ENCODE measurements at regions not wholly inside any gene's neighbourhood (a gene's known extent, or its start where the extent isn't known, plus 50 kb on each side); places are given as distances from the start of the nearest gene placed in this dataset.

DNA sequence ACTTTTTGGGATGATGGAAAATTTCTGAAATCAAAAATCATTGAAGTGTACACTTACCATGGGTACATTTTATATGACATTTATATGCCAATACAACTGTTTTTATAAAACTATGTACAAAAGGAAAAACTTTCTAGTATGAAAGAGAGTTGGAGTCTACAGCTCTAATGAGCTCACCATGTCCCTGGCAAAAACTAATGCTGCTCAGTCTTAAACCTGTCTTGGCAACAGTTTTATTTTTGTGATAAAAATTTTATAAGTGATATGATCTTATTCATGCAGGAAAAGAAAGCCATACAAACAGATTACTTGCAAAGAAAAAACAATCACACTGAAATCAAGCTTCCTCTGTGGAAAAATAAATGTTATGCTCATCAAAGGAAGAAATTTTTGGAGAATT is 78.9 kb upstream of the RASEF start:
- no peaks in the 10 kb centered on the region for H3K27me3 ChIP-seq (replicated peaks in 1 of 7)
- H3K9me3 ChIP-seq: peaks cover 0 to under 1% (median 0%) of the 10 kb centered on the region in 8 donors
- no peak for DNase-seq
- intact Hi-C loops (cut with DNase I; ENCODE audit: low total_unique reads): no loop called here
- no peak overlapping the region for H3K27ac ChIP-seq
- H3K4me3 ChIP-seq: no peak overlapping the region
- TF ChIP-seq, protein P1, sequence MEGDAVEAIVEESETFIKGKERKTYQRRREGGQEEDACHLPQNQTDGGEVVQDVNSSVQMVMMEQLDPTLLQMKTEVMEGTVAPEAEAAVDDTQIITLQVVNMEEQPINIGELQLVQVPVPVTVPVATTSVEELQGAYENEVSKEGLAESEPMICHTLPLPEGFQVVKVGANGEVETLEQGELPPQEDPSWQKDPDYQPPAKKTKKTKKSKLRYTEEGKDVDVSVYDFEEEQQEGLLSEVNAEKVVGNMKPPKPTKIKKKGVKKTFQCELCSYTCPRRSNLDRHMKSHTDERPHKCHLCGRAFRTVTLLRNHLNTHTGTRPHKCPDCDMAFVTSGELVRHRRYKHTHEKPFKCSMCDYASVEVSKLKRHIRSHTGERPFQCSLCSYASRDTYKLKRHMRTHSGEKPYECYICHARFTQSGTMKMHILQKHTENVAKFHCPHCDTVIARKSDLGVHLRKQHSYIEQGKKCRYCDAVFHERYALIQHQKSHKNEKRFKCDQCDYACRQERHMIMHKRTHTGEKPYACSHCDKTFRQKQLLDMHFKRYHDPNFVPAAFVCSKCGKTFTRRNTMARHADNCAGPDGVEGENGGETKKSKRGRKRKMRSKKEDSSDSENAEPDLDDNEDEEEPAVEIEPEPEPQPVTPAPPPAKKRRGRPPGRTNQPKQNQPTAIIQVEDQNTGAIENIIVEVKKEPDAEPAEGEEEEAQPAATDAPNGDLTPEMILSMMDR (IDR thresholded peaks at IDR 0.05 in 8 of 11, conservative IDR thresholded peaks at IDR 0.05 in 3 of 11): no peak
- TF ChIP-seq POLR2AphosphoS5 (IDR thresholded peaks at IDR 0.05) (no peak), POLR2A (IDR thresholded peaks at IDR 0.05) (no peak)
- no peaks in the 10 kb centered on the region for H3K36me3 ChIP-seq
- no peaks in the 10 kb centered on the region for H3K4me1 ChIP-seq

DNA sequence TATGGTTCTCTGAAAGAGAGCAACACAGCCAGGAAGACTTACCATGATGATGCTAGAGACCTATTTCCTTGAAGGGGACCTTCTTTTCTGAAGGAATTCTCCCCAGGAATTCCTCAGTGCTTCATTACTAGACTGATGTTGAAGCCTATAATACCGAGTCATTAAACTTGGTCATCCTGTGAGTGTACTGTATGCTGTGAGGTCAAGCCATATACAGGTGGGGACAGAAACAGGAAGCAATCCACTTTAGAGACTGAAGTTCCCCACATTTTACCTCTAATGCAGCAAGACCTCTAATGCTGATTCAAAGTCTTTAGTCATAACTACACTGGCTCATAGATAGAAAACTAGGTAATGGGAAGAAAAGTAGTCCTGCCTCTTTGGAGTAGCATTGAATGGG is 77.1 kb upstream of the RASEF start:
- TF ChIP-seq, protein P1 (IDR thresholded peaks at IDR 0.05 in 8 of 11, conservative IDR thresholded peaks at IDR 0.05 in 3 of 11): no peak
- TF ChIP-seq POLR2AphosphoS5 (IDR thresholded peaks at IDR 0.05) (no peak), POLR2A (IDR thresholded peaks at IDR 0.05) (no peak)
- H3K9me3 ChIP-seq: no peaks in the 10 kb centered on the region
- intact Hi-C loops (cut with DNase I; ENCODE audit: low total_unique reads): no loop called here
- 82 to 92% (median 89%) methylated on average over 1 of the region's 1 CpG for WGBS, 5 donors
- DNase-seq: no peak
- H3K4me1 ChIP-seq: no peaks in the 10 kb centered on the region
- H3K27ac ChIP-seq: no peak overlapping the region
- no peaks in the 10 kb centered on the region for H3K36me3 ChIP-seq
- H3K4me3 ChIP-seq: no peak overlapping the region
- no peaks in the 10 kb centered on the region for H3K27me3 ChIP-seq (replicated peaks in 1 of 7)

DNA sequence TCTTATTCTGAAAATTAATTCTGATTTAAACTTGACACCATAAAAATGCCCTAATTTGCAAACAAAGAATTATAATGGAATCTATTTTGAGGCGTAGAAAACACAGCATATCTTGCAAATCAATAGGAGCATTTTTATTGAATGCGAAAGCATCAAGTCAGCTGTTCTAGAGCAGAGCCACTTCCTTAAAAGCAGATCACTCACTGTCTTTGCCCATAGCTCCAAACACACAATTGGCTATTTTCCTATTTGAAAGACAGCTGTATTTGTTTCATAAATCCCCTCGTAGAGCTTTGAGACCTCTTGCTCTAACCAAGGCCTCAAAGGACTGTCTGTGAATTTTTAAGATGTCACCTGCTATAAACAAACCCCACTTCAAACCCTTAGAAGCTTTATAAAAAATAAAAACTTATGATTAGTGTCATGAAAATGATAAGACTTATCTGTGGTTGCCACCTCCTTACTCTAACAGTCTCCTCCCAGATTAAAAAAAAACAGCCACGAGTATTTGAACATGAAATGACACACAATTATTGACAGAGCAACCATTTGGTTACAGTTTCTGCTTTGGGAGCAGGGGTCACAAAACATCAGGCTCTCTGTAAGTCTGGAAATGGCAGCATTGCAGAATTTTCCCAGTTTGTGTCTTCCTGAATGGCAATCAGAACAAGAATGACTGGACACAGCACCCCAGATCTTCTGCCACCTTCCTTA is 75.6 kb upstream of the RASEF start:
- Histone ChIP-seq H3K4me1 (no peaks in the 10 kb centered on the region), H3K36me3 (no peaks in the 10 kb centered on the region), H3K9me3 (no peaks in the 10 kb centered on the region), H3K4me3 (no peak overlapping the region), H3K27me3 (replicated peaks in 1 of 7) (no peaks in the 10 kb centered on the region), H3K27ac (no peak overlapping the region)
- WGBS, 5 donors: 56 to 64% (median 62%) methylated on average over 4 of the region's 4 CpGs
- no peak for DNase-seq
- TF ChIP-seq POLR2A (IDR thresholded peaks at IDR 0.05): no peak
- TF ChIP-seq, protein P1 (IDR thresholded peaks at IDR 0.05 in 8 of 11, conservative IDR thresholded peaks at IDR 0.05 in 3 of 11): no peak
- TF ChIP-seq POLR2AphosphoS5 (IDR thresholded peaks at IDR 0.05): no peak
- intact Hi-C loops (cut with DNase I; ENCODE audit: low total_unique reads): no loop called here

DNA sequence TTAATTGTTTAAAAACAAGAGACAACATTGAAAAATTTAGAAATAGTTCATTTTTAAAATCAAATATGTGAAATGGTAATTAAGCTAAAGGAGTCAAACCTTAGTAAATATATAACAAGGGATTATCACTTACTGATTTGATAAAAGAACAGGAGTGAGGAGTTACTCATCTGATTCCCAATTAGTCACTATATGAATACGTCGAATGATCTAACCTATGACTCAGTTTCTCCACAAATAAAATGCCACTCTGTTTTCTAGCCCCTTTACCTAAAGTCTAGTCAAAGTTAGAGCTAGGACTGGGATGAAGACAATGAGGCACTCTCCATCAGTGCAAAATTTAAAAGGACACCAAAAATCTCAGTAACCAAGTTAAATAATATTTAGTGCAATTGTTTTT is 70.4 kb upstream of the RASEF start:
- Histone ChIP-seq H3K27ac (no peak overlapping the region), H3K4me3 (no peak overlapping the region), H3K36me3 (no peaks in the 10 kb centered on the region), H3K9me3 (peaks cover 0 to 10% (median 6%) of the 10 kb centered on the region in 8 donors), H3K27me3 (replicated peaks in 1 of 7) (no peaks in the 10 kb centered on the region), H3K4me1 (no peaks in the 10 kb centered on the region)
- WGBS, 5 donors: 54 to 95% (median 87%) methylated on average over 2 of the region's 2 CpGs
- no peak for DNase-seq
- intact Hi-C loops (cut with DNase I; ENCODE audit: low total_unique reads): no loop called here
- TF ChIP-seq POLR2AphosphoS5 (IDR thresholded peaks at IDR 0.05): no peak
